Nephron (organoid): ENCODE measurements at regions not wholly inside any gene's neighbourhood (a gene's known extent, or its start where the extent isn't known, plus 50 kb on each side); places are given as distances from the start of the nearest gene placed in this dataset.

Source experiments
- H3K27ac Mint-ChIP-seq, 3 experiments: 2 replicates each; pipeline ENCODE4 v1.8.0; 2020; ENCODE audit warnings: mixed read lengths in 3 of 3, mild to moderate bottlenecking in 2 of 3, moderate library complexity in 1 of 3
- H3K27me3 Mint-ChIP-seq: 2 replicates; pipeline ENCODE4 v1.8.0; 2021; ENCODE audit warnings: low read depth, mild to moderate bottlenecking, moderate library complexity, mixed read lengths
- H3K36me3 Mint-ChIP-seq: 2 replicates; pipeline ENCODE4 v1.8.0; 2020; ENCODE audit warnings: low read depth, mixed read lengths
- H3K4me1 Mint-ChIP-seq: 2 replicates; pipeline ENCODE4 v1.8.0; 2020; ENCODE audit warnings: mixed read lengths
- H3K4me3 Mint-ChIP-seq, 3 experiments: 2 replicates each; pipeline ENCODE4 v1.8.0; 2020; ENCODE audit warnings: mild to moderate bottlenecking in 3 of 3, mixed read lengths in 3 of 3, moderate library complexity in 2 of 3
- H3K9me3 Mint-ChIP-seq: 2 replicates; pipeline ENCODE4 v1.8.0; 2020; ENCODE audit warnings: mixed read lengths
- TF ChIP-seq, protein P1 (sequence below), 3 experiments: fragments of 200-600 bp; sonication (generic); IDR thresholded peaks; one replicate each; pipeline ENCODE4 v1.5.0; 2021; ENCODE audit warnings: antibody characterized with exemption in 3 of 3; ENCODE audit not compliant: unreplicated experiment in 3 of 3

DNA sequence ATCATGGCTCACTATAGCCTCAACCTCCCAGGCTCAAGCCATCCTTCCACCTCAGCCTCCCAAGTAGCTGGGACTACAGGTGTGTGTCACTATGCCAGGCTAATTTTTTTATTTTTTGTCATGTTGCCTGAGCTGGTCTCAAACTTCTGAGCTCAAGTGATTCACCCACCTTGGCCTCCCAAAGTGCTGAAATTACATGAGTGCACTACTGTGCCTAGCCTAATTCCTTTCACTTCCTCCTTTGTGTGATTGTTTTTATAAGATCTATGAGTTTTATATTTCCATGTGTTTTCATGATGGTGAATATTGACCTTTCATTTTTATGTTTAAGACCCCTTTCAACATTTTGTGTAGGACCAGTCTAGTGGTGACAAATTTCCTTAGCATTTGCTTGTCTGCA is 55.2 kb upstream of the IL12B start:
- TF ChIP-seq, protein P1, sequence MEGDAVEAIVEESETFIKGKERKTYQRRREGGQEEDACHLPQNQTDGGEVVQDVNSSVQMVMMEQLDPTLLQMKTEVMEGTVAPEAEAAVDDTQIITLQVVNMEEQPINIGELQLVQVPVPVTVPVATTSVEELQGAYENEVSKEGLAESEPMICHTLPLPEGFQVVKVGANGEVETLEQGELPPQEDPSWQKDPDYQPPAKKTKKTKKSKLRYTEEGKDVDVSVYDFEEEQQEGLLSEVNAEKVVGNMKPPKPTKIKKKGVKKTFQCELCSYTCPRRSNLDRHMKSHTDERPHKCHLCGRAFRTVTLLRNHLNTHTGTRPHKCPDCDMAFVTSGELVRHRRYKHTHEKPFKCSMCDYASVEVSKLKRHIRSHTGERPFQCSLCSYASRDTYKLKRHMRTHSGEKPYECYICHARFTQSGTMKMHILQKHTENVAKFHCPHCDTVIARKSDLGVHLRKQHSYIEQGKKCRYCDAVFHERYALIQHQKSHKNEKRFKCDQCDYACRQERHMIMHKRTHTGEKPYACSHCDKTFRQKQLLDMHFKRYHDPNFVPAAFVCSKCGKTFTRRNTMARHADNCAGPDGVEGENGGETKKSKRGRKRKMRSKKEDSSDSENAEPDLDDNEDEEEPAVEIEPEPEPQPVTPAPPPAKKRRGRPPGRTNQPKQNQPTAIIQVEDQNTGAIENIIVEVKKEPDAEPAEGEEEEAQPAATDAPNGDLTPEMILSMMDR (IDR thresholded peaks at IDR 0.05; ENCODE audit: unreplicated experiment in 3 of 3) = no peak
- H3K9me3 Mint-ChIP-seq = peaks cover 52% of the 10 kb centered on the region
- no peak overlapping the region for H3K4me3 Mint-ChIP-seq
- no peaks in the 10 kb centered on the region for H3K27me3 Mint-ChIP-seq
- no peaks in the 10 kb centered on the region for H3K4me1 Mint-ChIP-seq
- no peaks in the 10 kb centered on the region for H3K36me3 Mint-ChIP-seq
- H3K27ac Mint-ChIP-seq = no peak overlapping the region

DNA sequence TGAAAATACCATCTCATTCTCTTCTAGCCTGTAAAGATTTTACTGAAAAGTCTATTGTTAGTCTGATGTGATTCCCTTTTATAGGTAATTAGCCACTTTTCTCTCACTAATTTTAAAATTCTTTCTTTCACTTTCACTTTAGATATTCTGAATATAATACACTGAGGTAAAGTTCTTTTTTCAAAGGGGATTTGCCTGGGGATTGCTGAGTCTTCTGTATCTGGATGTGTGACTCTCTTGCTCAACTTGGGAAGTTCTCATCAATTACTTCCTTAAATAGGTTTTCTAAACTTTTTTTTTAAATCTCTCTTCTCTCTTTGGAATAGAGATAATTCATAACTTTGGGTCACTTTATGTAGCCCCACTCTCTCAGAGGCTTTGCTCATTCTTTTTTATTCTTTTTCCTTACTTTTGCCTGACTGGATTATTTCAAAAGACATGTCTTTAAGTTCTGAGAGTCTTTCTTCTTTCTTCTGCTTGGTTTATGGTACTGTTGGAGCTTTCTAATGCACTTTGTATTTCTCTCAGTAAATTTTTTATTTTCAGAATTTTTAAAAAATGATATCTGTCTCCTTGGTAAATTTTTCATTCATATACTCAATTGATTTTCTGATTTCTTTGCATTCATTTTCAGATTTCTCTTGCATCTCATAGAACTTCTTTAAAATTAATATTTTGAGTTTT is 55.9 kb upstream of the IL12B start:
- H3K9me3 Mint-ChIP-seq = peaks cover 50% of the 10 kb centered on the region

DNA sequence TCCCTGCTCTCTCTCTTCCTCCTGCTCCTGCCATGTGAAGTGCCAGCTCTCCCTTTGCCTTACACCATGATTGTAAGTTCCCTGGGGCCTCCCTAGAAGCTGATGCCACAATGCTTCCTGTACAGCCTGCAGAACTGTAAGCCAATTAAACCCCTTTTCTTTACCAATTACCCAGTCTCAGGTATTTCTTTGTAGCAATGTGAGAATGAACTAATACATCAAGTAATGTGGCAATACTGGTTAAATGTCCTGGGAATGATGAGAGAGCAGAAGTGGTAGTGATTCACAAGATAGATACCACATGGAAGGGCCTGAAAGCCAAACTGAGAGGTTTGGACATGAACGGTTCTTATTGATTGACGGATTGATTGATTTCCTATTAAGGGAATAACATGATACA is 62.6 kb upstream of the IL12B start:
- peaks cover 8% of the 10 kb centered on the region for H3K27me3 Mint-ChIP-seq
- peaks cover 13% of the 10 kb centered on the region for H3K9me3 Mint-ChIP-seq
- no peaks in the 10 kb centered on the region for H3K4me1 Mint-ChIP-seq
- H3K36me3 Mint-ChIP-seq = no peaks in the 10 kb centered on the region
- H3K4me3 Mint-ChIP-seq = no peak overlapping the region
- H3K27ac Mint-ChIP-seq = no peak overlapping the region
- TF ChIP-seq, protein P1 (IDR thresholded peaks at IDR 0.05; ENCODE audit: unreplicated experiment in 3 of 3) = no peak

More for the DNA sequence above, 55.9 kb upstream of the IL12B start:
- no peaks in the 10 kb centered on the region for H3K36me3 Mint-ChIP-seq
- TF ChIP-seq, protein P1 (IDR thresholded peaks at IDR 0.05; ENCODE audit: unreplicated experiment in 3 of 3) = no peak
- H3K27ac Mint-ChIP-seq = no peak overlapping the region
- no peaks in the 10 kb centered on the region for H3K27me3 Mint-ChIP-seq
- H3K4me1 Mint-ChIP-seq = no peaks in the 10 kb centered on the region
- H3K4me3 Mint-ChIP-seq = no peak overlapping the region

DNA sequence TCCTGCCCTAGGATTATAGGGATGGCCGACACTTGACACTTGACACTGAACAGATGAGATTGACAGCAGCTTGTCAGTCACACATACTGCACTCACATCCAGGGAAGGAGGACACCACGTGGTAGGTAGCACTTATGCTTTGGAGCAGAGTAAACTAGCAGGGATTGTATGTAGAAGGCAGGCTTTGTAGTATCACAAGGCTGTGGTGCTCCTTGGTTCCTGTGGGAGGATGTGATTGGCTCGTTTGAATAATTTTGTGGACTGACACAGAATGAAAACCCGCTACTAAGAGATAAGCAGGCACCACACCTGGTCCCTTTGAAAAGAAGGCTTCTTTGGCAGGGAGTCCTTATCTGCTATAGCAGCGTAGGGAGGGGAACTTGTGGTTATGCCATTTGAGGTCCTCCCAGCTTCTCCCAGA is 63.6 kb upstream of the IL12B start:
- TF ChIP-seq, protein P1 (IDR thresholded peaks at IDR 0.05; ENCODE audit: unreplicated experiment in 3 of 3) = no peak
- H3K9me3 Mint-ChIP-seq = peaks cover 6% of the 10 kb centered on the region
- no peak overlapping the region for H3K27ac Mint-ChIP-seq
- H3K4me3 Mint-ChIP-seq = no peak overlapping the region
- H3K36me3 Mint-ChIP-seq = no peaks in the 10 kb centered on the region
- H3K4me1 Mint-ChIP-seq = no peaks in the 10 kb centered on the region
- H3K27me3 Mint-ChIP-seq = peaks cover 11% of the 10 kb centered on the region

DNA sequence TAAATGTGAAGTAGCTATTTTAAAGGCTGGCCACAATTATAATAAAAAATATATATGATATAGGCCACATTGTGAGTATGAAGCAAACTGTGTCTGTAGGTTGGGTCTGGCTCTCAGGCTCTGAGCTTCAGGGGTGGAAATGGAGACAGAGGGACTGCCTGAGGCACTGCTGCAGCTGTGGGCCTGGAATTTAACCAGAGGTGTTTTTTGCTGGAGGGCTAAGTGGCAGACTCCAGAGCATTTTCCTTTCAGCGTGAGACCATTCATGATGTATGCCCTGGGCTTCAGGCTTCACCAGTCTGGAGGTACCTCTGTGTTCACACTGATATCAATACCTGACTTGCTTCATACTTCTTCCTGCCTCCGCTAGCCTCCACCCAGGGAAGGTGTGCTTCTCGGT is 64.9 kb upstream of the IL12B start:
- no peaks in the 10 kb centered on the region for H3K36me3 Mint-ChIP-seq

More for the DNA sequence above, 64.9 kb upstream of the IL12B start:
- TF ChIP-seq, protein P1 (IDR thresholded peaks at IDR 0.05; ENCODE audit: unreplicated experiment in 3 of 3) = no peak
- Mint-ChIP-seq H3K27me3 (peaks cover 16% of the 10 kb centered on the region), H3K4me1 (no peaks in the 10 kb centered on the region), H3K27ac (no peak overlapping the region), H3K4me3 (no peak overlapping the region), H3K9me3 (no peaks in the 10 kb centered on the region)
